NCI-H524 (cell line): ENCODE measurements at regions not wholly inside any gene's neighbourhood (a gene's known extent, or its start where the extent isn't known, plus 50 kb on each side); places are given as distances from the start of the nearest gene placed in this dataset.
"Not testable (repeated sequence)": the region's sequence is repeated elsewhere in the genome, so short reads cannot be mapped to it uniquely, and the experiment has no call there.

ENCODE experiments used
- DNase-seq, 2 experiments: peaks; one replicate each; lab custom pipeline; 2025; lab: John Stamatoyannopoulos, UW

DNA sequence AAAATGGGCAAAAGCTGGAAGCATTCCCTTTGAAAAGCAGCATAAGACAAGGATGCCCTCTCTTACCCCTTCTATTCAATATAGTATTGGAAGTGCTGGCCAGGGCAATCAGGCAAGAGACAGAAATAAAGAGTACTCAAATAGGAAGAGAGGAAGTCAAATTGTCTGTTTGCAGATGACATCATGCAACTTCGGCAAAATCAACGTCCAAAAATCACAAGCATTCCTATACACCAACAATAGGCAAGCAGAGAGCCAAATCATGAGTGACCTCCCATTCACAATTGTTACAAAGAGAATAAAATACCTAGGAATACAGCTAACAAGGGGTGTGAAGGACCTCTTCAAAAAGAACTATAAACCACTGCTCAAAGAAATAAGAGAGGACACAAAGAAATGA, 192.0 kb upstream of the FBN2 start:
- DNase-seq = not testable (repeated sequence)

DNA sequence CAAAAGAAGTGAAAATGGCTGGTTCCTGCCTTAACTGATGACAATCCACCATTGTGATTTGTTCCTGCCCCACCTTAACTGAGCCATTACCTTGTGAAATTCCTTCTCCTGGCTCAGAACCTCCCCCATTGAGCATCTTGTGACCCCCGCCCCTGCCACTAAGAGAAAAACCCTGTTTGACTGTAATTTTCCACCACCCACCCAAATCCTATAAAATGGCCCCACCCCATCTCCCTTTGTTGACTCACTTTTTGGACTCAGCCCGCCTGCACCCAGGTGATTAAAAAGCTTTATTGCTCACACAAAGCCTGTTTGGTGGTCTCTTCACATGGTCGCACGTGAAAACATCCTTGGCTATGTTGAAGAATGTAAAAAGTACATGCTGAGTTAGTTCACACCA, 197.6 kb upstream of the FBN2 start:
- not testable (repeated sequence) for DNase-seq

DNA sequence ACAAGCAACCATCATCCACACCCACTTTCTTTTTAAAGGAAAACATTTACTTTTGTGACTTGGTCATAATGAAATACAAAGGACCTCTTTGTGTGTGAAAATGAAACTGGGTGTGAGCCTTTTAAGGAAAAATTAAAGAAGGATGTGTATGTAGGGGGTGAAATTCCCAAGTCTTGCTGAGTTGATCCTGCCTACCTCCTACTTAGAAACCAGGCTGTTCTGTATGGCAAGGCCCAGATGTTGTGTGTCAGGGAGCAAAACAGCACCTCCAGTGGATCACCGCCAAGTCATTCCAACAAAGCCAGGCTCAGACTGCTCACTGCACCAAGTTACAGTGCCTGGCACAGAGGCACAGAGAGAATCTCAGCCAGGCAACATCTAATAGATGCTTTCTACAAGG, 198.5 kb upstream of the FBN2 start:
- DNase-seq = no peak

GRCh38 chr5:128749136-128749898, 211.3 kb upstream of the FBN2 start:
- DNase-seq = no peak

GRCh38 chr5:128750155-128750554, 212.1 kb upstream of the FBN2 start:
- no peak for DNase-seq

- no peak for DNase-seq
Measured at GRCh38 chr5:128757196-128757959, 207.9 kb upstream of the SLC27A6 start.

GRCh38 chr5:128762661-128763306, 202.5 kb upstream of the SLC27A6 start:
- no peak for DNase-seq

- DNase-seq = no peak
Measured at GRCh38 chr5:128763321-128763720, 202.0 kb upstream of the SLC27A6 start.

GRCh38 chr5:128764601-128765310, 200.5 kb upstream of the SLC27A6 start:
- peak in 1 of 2 experiments; percentile 13 for DNase-seq

GRCh38 chr5:128765448-128766061, 199.7 kb upstream of the SLC27A6 start:
- DNase-seq = no peak

- no peak for DNase-seq
Measured at GRCh38 chr5:128766406-128766805, 198.9 kb upstream of the SLC27A6 start.

DNA sequence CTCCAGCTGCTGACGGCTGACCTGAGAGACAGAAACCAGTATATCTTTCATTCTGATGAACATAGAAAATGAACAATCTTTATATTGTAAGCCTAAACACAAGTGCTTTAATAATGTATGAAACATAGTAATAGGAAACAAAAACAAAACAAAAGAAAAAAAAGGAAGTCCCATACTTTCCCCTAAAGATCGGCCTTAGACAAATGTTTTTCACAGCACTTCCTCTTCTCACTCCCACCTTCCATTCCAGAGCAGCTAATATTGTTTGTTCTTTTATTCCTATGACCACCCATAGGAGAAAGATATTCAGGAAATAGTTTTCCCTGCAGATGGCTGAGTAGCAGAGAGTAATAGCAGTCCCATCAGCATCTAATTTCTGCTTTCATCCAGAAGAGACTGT, 194.4 kb upstream of the SLC27A6 start:
- no peak for DNase-seq

DNA sequence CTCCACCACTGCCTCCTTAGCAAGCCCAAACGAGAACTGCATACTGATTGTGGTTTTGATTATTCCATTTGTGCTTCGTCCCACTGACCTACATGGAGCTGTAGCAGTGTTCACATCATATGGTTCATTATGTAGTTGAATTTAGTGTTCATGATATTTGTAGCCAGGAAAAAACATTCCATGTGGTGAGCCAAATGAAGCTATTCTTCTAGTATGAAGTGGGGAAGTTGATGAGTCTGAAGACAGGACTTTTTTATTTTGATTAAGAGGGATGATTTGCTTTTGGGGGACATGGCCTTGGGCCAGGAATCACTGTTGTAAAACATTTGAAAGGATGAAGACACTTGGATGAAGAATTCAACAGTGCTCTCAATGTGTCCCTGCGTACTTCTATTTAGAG, 192.9 kb upstream of the SLC27A6 start:
- DNase-seq = no peak

- no peak for DNase-seq
Measured at GRCh38 chr5:128773378-128773777, 191.9 kb upstream of the SLC27A6 start.

DNA sequence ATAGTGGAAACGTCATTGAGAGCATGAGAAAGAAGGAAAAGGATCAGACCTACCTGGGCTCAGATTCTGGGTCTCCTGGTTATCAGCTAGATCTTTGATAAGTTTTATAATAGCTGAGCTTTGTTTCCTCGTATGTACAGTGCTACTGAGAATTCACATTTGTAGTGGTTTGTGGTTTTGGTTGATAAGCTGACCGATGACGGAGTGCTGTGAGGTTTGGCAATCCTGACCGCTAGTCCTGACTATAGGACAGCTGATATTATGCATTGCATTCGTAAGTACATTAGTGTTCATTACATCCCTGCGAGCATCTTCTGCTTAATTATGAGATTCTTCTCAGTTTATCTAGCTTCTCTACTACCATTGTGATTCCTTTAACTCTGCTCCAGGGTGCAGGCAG, 190.7 kb upstream of the SLC27A6 start:
- no peak for DNase-seq

GRCh38 chr5:128775558-128775957, 189.7 kb upstream of the SLC27A6 start:
- no peak for DNase-seq

GRCh38 chr5:128777052-128777451, 188.2 kb upstream of the SLC27A6 start:
- no peak for DNase-seq

DNA sequence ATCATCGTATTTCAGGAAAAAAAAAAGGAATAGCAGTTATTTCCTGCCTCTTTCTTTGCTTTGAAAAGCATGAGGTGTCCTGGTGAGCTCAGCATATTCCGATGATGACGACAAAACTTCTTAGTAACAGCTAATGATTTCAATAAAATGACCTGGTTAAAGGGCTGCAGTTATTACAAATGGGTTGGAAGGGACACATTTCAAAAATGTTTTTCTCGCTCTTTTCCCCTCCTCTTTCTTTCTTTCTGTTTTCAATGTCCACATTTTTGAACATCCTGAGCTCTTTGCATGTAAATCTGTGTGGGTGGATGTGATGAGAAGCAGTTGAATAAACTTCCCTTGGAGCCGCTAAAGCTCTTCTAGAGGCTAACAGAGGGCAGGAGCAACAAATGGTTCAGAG, 186.8 kb upstream of the SLC27A6 start:
- no peak for DNase-seq

- no peak for DNase-seq
Measured at GRCh38 chr5:128782446-128782845, 182.8 kb upstream of the SLC27A6 start.

DNA sequence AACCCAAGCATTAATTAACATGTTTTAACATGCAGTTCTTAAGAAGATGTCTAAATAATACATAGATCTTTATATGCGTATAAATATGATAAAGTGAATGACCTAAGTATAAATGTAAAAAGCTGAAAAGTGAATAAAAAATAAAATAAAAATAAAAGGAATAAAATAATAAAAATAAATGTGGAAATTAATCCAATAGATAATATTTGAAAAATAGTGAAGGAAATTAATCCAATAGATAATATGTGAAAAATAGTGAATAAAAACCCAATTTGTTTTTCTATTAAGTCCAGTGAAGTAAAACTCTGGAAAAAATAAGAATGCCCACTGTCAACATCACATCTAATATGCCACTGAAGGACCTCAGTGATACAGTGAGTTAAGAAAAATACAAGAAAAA, 180.6 kb upstream of the SLC27A6 start:
- DNase-seq = no peak

GRCh38 chr5:128791312-128791711, 174.0 kb upstream of the SLC27A6 start:
- DNase-seq = no peak

DNA sequence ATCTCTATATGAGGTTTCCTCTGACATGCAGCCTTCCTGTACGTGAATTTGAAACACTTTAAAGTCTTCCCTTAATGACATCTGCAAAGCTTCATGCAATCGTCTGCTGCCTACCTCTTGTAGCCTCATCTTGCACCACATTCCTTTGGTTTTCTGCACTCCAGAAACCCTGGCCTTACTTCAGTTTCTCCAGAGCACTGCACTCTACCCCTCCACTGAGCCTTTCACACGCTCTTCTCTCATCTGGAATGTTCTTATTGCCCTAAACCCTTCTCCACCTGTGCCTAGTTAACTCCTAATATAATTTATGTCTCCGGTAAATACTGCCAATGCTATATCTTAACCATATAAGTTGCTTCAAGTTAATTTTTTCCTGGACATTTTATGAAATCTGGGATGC, 168.8 kb upstream of the SLC27A6 start:
- no peak for DNase-seq
